ENCODE measurements at regions not wholly inside any gene's neighbourhood (a gene's known extent, or its start where the extent isn't known, plus 50 kb on each side); places are given as distances from the start of the nearest gene placed in this dataset.
"Not testable (repeated sequence)": the region's sequence is repeated elsewhere in the genome, so short reads cannot be mapped to it uniquely, and the experiment has no call there.

DNA sequence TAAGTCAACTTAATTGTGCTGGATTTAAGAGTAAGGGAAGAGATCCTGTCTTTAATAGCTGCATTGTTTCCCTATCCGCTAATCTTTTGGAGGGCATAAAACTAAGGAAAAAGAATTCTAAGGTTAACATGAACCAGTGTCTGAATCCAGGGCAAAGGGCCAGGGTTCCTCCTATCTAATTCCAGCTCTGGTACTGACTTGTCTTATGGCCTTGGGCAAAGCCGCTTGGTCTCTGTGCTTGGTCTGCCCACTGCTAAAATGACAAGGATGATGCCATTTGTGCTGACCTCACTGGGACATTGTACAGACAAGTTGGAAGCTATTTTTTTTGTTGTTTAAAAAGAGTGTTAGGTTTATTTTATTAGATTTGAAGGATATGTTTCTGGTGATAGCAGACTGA lies 334.7 kb upstream of the PIK3R1 start:
- no peak for DNase-seq (ENCODE audit: low read depth in 2 of 2)

DNA sequence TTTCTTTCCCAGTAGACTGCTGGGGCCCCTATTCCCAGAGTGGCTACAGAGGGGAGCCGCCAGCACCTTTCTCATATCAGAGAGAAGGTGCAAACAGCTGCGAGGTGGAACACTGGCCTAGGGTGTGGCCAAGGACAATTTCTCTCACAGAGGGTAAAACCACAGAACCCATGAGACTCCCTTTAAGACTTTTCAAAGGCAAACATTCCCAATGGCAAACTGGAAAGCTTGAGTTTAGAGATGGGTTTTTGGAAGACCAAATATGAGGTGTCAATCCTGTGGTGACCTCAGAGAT lies 335.1 kb upstream of the PIK3R1 start:
- DNase-seq (ENCODE audit: low read depth in 2 of 2), result no peak

DNA sequence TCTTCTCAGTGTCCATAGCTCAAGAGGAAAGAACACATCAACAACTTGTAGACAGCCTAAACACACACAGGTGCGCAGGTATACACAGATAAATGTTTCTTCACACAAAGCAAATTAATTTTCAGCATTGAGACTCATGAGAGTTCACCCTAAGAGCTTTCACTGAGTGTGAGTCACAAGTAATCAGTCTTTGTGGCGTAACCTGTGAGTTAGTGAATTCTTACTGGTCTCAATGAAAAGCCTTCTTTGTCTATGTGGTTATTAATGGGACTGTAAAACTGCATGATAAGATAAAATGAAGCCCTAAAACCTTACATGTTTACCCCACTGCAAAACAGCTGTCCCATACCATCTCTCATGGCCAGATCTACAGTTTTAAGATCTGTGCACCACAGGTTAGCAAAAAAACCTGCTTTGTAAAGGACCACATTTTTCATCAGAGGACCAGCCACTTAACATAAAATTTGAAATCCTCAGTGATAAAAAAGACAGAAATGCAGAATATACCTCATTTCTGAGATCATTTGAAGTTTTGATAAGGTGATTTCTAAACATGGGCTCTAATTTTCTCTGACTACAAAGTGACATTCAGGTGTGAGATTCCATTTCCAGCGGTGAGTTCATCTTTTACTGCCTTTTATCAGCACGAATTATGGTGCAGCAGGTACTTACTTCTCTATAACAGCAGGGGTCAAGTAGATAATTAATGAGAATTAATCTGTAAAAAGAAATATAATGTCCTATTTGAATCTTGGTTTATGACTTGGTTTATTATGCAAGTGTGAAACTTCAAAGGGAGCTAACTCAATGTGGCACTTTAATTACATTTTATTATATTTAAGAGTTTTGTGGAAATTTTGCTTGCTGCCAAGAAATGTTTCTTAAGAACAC lies 335.7 kb upstream of the PIK3R1 start:
- no peak for DNase-seq (ENCODE audit: low read depth in 2 of 2)

- no peak for DNase-seq (ENCODE audit: low read depth in 2 of 2)
These were observed 336.6 kb upstream of the PIK3R1 start for GRCh38 chr5:67878933-67879332.

GRCh38 chr5:67876371-67876770 lies 339.2 kb upstream of the PIK3R1 start:
- no peak for DNase-seq (ENCODE audit: low read depth in 2 of 2)

GRCh38 chr5:67875601-67876000 lies 340.0 kb upstream of the PIK3R1 start:
- no peak for DNase-seq (ENCODE audit: low read depth in 2 of 2)

DNA sequence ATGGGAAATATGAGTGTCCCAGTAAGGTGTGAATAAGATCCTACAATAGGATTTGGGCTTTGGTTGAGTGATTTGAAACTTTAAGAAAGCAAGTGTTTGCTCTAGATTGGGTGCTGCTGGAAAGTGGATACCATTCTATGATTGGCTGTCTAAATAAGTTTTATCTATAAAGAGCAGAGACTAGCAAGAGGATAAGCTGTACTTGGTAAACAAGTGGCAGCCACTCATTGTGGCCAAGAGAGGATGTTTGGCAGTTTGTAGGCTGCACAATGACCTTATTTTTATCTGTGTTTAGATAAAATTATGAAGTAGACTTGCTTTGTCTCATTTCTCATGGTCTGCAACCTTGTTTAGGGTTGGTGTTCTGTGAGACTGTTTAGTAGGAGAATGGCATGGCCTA lies 341.6 kb upstream of the PIK3R1 start:
- no peak for DNase-seq (ENCODE audit: low read depth in 2 of 2)

GRCh38 chr5:67870662-67871061 lies 344.9 kb upstream of the PIK3R1 start:
- DNase-seq (ENCODE audit: low read depth in 2 of 2), result no peak

- not testable (repeated sequence) for DNase-seq (ENCODE audit: low read depth in 2 of 2)
These were observed 351.2 kb upstream of the PIK3R1 start for GRCh38 chr5:67864335-67864734.

GRCh38 chr5:67858471-67859031 lies 357.0 kb upstream of the PIK3R1 start:
- DNase-seq (ENCODE audit: low read depth in 2 of 2), result no peak

DNA sequence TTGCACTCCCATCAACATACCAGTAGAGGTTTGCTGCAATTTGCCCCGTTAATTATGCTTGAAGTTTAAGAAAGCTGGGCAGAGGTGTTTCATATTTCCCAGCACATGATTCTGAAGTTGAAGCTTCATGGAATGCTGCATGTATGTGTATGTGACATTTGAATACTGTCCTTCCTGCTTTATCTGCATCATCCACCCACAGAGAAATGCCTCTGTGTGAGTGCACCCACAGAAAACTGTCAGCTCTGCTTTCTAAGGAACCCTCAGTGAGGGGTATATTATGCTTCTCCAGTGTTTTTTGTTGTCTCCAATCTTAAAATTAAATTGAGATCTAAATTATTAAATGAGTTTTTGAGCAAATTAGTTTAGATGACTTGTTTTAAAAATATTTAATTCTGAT lies 358.1 kb upstream of the PIK3R1 start:
- DNase-seq (ENCODE audit: low read depth in 2 of 2), result no peak

- no peak for DNase-seq (ENCODE audit: low read depth in 2 of 2)
These were observed 360.0 kb upstream of the PIK3R1 start for GRCh38 chr5:67855523-67855922.

- DNase-seq (ENCODE audit: low read depth in 2 of 2), result not testable (repeated sequence)
These were observed 364.6 kb upstream of the PIK3R1 start for GRCh38 chr5:67850906-67851305.

GRCh38 chr5:67844924-67845323 lies 370.6 kb upstream of the PIK3R1 start:
- no peak for DNase-seq (ENCODE audit: low read depth in 2 of 2)

DNA sequence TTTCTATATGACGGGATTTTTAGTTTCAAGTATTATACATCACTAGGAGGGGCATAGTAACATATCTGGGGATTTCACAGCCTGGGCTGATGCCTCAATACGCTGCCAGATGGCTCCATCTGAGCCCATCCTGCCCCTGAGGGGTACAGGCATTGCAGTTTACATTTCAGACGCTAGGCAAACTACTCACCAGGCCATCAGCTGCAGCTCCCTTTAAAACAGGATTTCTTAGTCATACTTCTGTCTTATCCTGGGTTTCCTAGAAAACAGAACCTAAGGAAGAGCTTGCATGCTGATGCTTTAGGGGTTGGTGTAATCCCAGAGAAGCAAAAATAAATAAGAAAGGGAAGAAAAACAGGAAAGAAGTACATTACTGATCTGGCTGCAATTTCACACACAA lies 372.8 kb upstream of the PIK3R1 start:
- DNase-seq (ENCODE audit: low read depth in 2 of 2), result no peak

GRCh38 chr5:67837225-67837624 lies 378.3 kb upstream of the PIK3R1 start:
- DNase-seq (ENCODE audit: low read depth in 2 of 2), result not testable (repeated sequence)

GRCh38 chr5:67836496-67836895 lies 379.1 kb upstream of the PIK3R1 start:
- not testable (repeated sequence) for DNase-seq (ENCODE audit: low read depth in 2 of 2)

DNA sequence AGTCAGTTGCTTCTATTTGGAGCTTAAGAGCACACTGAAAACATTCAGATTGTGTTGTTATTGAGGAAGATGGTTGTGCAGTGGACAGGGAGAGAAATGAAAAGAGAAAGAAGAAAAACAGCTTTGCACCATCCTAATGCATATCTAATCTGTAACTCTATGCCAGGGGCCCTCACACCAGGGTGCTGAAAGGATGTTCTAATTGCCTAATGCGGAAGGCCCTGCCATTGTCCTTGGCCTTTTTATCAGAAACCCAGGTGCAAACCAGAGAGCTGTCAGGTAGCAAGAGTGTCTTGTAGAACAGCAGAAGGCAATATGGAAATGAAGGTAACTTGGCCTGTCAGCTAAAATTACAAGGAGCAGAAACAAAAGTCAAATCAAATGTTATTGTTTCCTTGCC lies 384.5 kb upstream of the PIK3R1 start:
- no peak for DNase-seq (ENCODE audit: low read depth in 2 of 2)

GRCh38 chr5:67827541-67827940 lies 388.0 kb upstream of the PIK3R1 start:
- DNase-seq (ENCODE audit: low read depth in 2 of 2), result no peak

GRCh38 chr5:67824852-67825251 lies 390.7 kb upstream of the PIK3R1 start:
- no peak for DNase-seq (ENCODE audit: low read depth in 2 of 2)

DNA sequence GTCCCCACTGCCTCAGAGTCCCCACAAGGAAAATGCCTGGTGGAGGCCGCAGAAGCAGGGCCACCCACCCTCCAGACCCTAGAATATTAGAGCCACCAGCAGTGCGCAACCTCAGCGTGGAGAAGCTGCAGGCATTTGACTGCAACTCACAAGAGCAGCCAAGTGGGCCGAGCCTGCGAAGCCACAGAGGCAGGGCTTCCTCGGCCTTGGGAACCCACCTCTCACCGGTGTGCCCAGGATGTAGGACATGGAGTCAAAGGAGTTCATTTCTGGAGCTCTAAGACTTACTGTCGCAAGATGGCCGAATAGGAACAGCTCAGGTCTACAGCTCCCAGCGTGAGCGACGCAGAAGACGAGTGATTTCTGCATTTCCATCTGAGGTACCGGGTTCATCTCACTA lies 397.9 kb upstream of the PIK3R1 start:
- no peak for DNase-seq (ENCODE audit: low read depth in 2 of 2)

DNA sequence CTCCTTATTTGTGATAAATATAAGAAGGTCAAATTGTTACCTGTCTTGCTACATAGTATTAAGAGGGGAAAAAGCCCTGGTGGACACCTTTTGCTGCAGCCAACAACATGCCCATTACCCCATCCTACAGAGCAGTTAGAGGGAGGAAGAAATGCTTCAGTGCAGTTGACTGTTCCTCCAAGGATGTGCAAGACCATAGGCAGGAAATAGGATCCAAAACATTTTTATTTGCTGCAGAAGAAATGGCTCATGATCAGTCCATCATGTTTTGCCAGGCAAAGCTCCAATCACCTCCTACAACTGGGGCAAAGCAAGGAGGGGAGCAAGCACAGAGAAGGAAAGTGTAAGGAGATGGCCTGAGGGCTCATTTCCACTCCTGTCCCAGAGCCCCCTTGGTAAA lies 399.1 kb upstream of the PIK3R1 start:
- DNase-seq (ENCODE audit: low read depth in 2 of 2), result no peak

- DNase-seq (ENCODE audit: low read depth in 2 of 2), result no peak
These were observed 399.8 kb upstream of the PIK3R1 start for GRCh38 chr5:67815455-67816391.
